Nephron progenitor cell (in vitro differentiated cells): ENCODE measurements at regions not wholly inside any gene's neighbourhood (a gene's known extent, or its start where the extent isn't known, plus 50 kb on each side); places are given as distances from the start of the nearest gene placed in this dataset.

Source experiments
- DNase-seq: peaks from one replicate; pipeline ENCODE4 v3.0.0; 2021
- H3K27ac Mint-ChIP-seq: 2 replicates; pipeline ENCODE4 v1.8.0; 2021; ENCODE audit warnings: mild to moderate bottlenecking, moderate library complexity, mixed read lengths
- H3K27me3 Mint-ChIP-seq: 2 replicates; pipeline ENCODE4 v1.8.0; 2021; ENCODE audit warnings: mild to moderate bottlenecking, low read depth, mixed read lengths; ENCODE audit not compliant: poor library complexity
- H3K36me3 Mint-ChIP-seq: 2 replicates; pipeline ENCODE4 v1.8.0; 2021; ENCODE audit warnings: low read depth, mixed read lengths
- H3K4me1 Mint-ChIP-seq: 2 replicates; pipeline ENCODE4 v1.8.0; 2021; ENCODE audit warnings: mixed read lengths
- H3K4me3 Mint-ChIP-seq: 2 replicates; pipeline ENCODE4 v1.8.0; 2021; ENCODE audit warnings: mild to moderate bottlenecking, moderate library complexity, mixed read lengths
- H3K9me3 Mint-ChIP-seq: 2 replicates; pipeline ENCODE4 v1.8.0; 2021; ENCODE audit warnings: mild to moderate bottlenecking, moderate library complexity, mixed read lengths
- CTCF ChIP-seq: fragments of 200-600 bp; sonication (generic); IDR thresholded peaks from 2 replicates; pipeline ENCODE4 v1.5.0; 2021; ENCODE audit warnings: antibody characterized with exemption

DNA sequence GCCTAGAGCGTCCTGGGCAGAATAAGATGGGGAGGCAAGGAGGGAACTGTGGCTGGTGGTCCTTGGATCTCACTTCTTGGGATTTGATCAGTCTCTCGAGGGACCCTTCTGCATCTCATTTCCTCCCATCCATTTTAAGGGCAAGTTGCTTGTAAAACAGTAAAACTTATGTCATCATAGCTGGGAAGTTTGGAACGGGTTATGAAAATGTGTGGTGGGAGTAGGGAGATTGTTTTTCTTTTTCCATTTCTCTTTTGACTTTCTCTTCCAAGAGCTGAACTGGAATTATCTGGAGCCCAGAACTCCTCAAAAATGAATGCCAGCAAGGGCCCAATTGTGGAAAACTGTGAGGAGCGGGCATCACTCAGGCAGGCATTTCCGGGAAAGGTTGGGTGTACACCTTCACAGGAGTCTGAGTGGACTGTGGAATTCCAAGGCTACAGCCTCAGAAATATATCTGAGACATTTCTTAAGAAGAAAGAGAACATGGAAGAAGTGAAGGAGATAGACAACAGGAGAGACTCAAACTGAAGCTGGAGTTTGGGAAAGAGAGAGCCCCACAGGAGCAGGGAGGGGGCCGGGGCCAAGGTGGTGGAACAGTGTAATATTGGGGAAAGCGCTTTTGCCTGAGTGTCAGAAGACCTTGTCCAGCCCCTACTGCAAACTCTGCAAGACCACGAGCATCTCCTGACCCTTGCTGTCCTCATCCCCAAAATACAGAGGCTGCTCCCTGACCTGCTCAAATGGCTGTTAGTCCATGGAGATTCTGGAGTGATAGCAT lies 185.1 kb downstream of the FOXD2 start:
- H3K27me3 Mint-ChIP-seq, result peaks cover 40% of the 10 kb centered on the region
- no peak overlapping the region for H3K27ac Mint-ChIP-seq
- H3K4me1 Mint-ChIP-seq, result peaks cover 44% of the 10 kb centered on the region
- no peak for DNase-seq
- TF ChIP-seq CTCF, result no peak
- H3K4me3 Mint-ChIP-seq, result no peak overlapping the region
- no peaks in the 10 kb centered on the region for H3K9me3 Mint-ChIP-seq
- no peaks in the 10 kb centered on the region for H3K36me3 Mint-ChIP-seq

DNA sequence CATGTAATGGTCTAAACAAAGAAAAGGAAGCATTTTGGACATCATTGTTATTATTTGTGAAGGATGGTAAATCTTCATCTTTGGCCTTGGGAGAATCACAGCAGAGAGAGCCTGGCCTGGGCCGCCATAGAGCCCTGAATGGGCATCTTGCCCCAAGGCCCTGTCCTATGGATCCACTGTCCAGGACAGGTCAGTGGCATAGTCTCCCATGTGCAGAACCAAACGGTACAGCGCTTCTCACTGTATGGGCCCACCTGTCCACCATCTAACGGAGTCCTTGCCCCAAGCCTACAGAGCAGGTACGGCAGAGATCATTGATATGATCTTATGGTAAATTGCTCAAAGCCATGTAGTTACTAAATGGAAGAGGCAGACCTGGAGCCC lies 185.7 kb downstream of the FOXD2 start:
- H3K27ac Mint-ChIP-seq, result no peak overlapping the region
- H3K9me3 Mint-ChIP-seq, result no peaks in the 10 kb centered on the region
- H3K4me1 Mint-ChIP-seq, result peaks cover 44% of the 10 kb centered on the region
- H3K27me3 Mint-ChIP-seq, result peaks cover 43% of the 10 kb centered on the region
- H3K4me3 Mint-ChIP-seq, result no peak overlapping the region
- TF ChIP-seq CTCF, result no peak
- H3K36me3 Mint-ChIP-seq, result no peaks in the 10 kb centered on the region
- DNase-seq, result no peak

GRCh38 chr1:47624531-47624930 lies 186.7 kb downstream of the FOXD2 start:
- Mint-ChIP-seq H3K36me3 (no peaks in the 10 kb centered on the region), H3K4me1 (peaks cover 44% of the 10 kb centered on the region), H3K4me3 (no peak overlapping the region), H3K27me3 (peaks cover 49% of the 10 kb centered on the region), H3K9me3 (no peaks in the 10 kb centered on the region), H3K27ac (no peak overlapping the region)
- DNase-seq, result peak; percentile 24
- TF ChIP-seq CTCF, result peak; percentile 18

DNA sequence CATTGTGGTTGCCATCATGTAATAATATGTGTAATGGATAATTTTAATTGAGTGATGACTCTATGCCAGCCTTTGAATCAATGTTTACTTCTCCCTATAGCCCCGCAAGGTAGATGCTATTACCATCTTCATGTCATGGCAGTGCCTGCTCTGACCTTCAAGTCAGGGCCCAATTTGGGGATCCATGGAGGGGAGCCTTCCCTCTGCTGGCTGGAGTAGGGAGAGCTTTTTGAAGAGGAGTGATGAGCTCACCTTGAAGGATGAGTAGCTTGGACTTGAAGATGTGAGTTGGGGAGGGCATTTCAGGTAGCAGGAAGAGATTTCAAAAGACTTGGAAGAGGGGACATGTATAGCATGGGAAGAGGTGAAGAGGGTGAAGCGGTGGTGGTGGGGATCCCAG lies 189.2 kb downstream of the FOXD2 start:
- peaks cover 65% of the 10 kb centered on the region for H3K27me3 Mint-ChIP-seq
- no peaks in the 10 kb centered on the region for H3K36me3 Mint-ChIP-seq
- H3K27ac Mint-ChIP-seq, result no peak overlapping the region
- H3K4me3 Mint-ChIP-seq, result peak overlapping the region; percentile 5
- H3K9me3 Mint-ChIP-seq, result no peaks in the 10 kb centered on the region
- no peak for DNase-seq
- peaks cover 42% of the 10 kb centered on the region for H3K4me1 Mint-ChIP-seq
- no peak for TF ChIP-seq CTCF

DNA sequence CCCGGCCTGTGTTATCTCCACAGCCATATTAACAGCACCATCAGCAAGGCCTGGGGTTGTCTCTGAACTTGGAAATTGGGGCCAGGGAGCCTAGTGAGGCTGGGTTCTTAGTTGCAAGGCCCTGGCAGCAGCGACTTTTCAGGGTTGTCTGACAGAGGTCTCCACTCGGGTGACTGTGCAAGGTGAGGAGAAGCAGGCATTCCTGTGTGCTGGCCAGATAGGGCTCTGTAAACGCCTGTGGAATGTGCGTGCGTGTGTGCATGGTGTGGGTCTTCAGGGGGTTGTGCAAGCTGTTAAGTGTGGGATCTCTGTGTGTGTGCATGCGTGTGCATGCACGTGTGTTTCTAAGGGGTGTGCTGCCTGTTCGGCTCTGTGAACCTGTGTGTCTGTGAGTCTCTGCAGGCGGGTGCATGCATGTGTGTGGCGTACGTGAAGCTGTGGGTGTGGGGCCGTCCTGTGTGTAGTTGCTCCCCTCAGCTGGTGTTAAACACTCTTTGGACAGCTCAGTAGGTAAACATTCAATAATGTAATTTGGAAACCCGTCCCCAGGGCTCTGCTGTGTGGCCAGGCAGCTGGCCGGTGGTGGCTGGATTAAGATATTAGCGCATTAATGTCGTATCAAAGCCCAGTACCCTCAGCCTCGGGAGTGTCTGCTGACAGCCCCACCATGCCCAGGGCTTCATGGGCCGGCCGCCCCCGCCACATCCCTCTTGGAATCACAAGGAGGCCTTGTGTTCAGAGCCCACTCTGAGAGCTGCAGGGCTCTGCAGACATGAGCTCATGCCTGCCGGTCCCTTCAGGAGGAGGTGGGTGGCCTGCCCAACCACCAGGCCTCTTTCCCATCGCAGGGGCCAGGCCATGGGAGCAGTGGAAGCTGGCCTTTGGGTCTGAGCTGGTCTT lies 189.9 kb downstream of the FOXD2 start:
- Mint-ChIP-seq H3K27me3 (peaks cover 70% of the 10 kb centered on the region), H3K4me3 (no peak overlapping the region), H3K36me3 (no peaks in the 10 kb centered on the region), H3K9me3 (no peaks in the 10 kb centered on the region), H3K27ac (no peak overlapping the region), H3K4me1 (peaks cover 42% of the 10 kb centered on the region)
- DNase-seq, result no peak
- no peak for TF ChIP-seq CTCF
